NCI-H82 treated with DMSO at 0.1 percent for 48 hours (cell line): ENCODE measurements at regions not wholly inside any gene's neighbourhood (a gene's known extent, or its start where the extent isn't known, plus 50 kb on each side); places are given as distances from the start of the nearest gene placed in this dataset.

Experiments
- DNase-seq: peaks from one replicate; lab custom pipeline; 2025; ENCODE audit not compliant: unreplicated experiment; lab: John Stamatoyannopoulos, UW

DNA sequence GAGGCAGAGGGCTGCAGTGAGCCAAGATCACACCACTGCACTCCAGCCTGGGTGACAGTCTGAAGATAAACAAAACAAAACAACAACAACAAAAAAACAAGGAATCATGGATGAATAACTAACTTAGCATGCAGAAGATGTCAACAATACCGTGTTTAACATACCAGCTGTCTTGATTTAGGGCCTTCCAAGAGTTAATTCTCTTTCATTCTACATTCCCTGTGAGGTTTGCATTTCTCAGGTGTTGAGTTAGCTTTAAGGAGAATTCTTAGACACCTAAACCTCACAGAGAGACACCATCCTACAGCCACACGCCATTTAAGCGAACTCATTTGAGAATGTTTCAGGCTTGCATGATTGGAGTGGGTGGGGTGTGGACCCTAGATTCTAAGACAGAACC, 363.1 kb upstream of the RUNX1 start:
- DNase-seq: no peak

DNA sequence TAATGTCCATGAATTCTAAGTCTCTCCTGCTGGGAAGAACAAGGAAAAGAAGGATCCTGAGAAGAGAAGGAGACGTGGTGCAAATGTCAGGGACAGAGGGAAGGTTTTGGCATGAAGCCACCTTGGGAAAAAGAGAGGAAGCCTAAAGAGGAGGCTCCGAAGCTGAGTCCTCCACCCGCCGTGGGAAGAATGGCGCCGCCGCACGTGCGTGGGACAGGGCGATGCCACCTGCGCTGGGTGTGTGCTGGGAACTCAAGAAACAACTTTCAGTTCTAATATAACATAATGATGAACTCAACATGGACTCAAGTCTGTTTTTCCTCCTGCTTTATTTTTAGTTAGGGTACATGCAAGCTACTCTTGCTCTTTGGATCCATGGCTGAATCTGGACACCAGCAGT, 362.3 kb upstream of the RUNX1 start:
- DNase-seq: no peak

DNA sequence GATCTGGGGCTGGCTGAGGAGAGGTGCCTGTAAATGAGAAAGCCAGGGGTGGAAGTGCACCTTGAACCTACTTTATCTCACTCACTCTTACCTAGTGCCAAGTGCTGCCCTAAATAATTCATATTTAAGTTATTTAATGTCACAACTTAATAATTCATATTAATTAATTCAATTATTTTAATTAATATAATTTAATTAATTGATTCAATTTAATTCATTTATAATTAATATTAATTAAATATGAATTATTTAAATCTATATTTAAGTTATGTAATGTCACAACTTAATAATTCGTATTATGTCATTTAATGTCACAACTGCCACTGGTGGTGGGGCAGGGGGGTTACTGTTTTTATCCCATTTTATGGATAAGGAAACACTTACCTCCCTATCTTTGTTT, 361.6 kb upstream of the RUNX1 start:
- no peak for DNase-seq

DNA sequence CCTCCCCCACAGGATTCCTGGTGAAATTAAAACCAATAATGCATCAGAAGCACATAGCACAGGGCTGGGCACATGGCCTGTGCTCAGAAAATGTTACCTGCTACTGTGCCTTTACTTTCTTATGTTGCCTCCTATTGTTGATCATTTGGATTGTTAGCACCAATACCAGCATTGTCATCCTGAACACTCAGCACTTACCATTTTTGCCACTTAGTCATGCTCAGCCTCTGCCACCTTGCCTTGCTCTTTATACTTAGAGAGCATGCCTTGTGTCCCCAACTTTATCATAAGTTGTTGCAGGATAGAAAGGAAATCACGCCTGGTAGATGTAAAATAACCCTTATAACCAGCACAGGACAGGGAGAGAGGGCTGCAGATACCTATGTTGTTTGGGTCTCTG, 361.0 kb upstream of the RUNX1 start:
- DNase-seq: no peak

DNA sequence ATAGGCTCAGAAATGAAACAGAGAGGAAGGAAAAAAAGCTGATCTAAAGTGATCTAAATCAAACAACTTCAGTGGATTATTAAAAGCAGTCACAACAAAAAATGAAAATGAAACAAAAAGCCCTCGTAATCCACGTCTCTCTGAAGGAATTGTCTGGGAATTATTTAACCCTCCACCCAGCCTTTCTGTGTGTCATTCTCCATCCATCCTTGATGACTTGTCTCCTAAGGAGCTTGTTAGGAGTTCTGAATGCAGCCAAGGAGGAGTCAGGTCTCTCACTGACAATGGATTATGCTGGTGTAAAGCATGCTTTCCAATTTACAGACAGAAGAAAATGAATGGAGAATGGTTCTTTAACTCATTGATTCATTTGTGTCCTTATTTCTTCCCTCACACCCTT, 359.3 kb upstream of the RUNX1 start:
- no peak for DNase-seq

DNA sequence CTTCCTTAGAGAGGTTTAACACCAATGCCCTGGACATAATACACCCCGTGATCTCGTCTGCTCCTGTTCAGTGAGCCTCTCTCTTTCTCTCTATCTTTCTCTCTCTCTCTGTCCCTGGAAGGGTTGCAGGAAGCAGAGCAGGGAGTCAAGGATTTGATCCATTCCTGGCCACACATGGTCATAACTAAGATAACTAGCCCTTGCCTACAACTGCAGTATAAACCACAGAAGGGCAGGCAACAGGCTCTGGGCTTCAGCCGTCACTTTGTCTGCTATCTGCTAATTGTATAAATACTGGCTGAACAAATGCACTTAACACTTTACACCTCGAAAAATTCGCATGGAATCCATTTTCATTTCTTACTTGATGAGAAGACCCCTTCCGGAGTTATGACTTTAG, 357.5 kb upstream of the RUNX1 start:
- no peak for DNase-seq

DNA sequence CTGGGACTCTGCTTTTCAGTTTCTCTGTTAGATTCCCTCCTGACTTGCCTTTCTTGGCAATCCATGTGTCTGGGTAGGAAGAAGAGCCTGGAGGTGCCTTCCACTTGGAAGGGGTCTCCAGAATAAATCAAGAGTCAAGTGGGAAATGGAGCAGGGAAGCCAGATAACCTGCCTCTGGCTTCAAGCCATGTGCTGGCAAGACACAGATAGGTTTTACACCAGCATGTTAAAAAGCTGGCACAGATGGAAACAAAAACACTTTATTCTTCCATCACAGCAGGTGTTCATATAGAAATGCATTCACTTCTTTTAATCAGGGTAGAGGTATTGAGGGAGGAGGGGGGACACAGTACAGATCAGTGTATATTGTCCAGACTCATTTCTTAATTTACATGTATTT, 356.9 kb upstream of the RUNX1 start:
- DNase-seq: no peak

DNA sequence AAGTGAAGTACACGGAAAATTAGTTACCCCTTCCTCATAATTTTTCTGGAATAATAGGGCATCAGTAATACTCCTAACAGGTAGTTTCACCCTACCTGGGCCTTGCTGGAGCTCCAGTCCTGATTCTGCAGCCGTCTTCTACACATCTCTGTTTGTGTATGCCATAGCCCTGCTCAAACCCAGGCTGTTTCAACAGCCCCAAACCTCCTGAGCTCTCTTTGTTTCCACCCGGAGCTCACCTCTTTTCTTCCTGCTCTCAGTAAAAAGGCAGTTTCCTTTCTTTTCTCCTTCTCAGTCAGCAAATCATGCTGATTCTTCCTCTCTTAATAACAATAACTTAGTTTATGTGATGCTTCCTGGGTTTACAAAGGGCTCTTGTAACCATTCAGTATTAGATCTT, 355.1 kb upstream of the RUNX1 start:
- DNase-seq: no peak

DNA sequence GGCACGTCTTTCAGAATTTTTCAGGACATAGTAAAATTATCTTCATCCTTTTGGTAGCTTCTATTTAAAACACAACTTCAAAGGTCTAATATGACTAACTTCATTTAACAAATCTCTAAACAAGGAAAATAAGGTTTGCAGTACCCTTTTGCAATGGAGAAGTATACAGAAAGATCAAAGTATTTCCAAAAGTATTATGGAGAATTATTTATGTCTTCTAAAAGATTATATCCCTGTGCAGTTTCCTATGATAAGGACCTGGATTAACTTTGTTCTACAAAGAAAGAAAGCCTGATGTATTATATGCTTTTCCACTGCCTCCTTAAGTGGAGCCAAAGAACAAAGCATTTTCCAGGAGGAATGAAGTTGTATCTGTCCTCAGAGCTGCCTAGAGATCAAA, 353.0 kb upstream of the RUNX1 start:
- no peak for DNase-seq

DNA sequence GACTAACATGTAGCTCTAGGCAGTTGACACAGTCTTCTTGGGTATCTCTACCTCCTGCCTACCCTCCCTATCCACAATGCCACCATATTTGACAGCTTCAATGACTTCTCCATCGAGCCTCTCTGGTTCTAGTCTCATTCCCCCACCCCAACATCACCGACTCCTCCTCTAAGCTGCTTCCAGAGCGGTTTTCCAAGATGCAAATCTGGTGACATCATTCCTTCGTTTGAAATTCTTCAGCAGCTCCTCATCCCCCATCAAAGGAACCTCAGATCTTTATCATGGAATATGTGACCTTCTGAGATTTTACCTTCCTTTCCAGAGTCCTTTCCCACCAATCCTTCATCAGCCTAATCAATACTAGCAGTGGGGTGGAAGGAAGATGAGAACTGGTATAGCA, 352.4 kb upstream of the RUNX1 start:
- DNase-seq: no peak

DNA sequence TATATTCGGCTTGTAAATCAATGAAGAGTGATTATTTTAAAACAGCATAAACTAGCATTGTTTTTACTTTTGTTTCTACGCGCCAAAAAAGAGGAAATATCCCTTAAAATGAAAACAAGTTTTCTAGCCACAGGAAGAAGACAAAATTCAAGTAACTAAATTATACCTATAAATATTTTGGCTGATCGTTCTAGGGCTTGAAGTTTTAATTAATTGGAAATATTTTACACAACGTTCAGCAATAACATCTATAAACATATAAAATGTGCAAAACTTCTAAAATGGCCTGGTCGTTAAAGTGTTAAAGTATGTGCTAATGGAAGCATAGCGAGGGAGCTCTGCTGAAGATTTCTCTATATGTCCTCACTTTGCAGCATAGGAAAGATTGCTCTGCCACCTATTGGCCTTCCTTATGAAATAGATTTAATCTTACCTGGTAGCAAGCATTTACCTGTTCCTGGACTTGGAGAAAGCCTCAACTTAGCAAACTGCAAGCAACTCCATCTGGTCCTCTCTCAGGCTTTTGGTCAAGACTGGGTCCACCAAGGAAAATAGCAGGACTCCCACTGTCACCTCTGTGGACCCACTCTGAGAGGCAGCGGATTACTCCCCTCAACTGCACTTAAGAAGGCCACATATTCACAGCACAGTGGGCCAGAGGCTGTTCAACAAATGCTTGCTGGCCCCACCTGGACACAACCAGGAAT, 351.3 kb upstream of the RUNX1 start:
- peak; percentile 17 for DNase-seq

DNA sequence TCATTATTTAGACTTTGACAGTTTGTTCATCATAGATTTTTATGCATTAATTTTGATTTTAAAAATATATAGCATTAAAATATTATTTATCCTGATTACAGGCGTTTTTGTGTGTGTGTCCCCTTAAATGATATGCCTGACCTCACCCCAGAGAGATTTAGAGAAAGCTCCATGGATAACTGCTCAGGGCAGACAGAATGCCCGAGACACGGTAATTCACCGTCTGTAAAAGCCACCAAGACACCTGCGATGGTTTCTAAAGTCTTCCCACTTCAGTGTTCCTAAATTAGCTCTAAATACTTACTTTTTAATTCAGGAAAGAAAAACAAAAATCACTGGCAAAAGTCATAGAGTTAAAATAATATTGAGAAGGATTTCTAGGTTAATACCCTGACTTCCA, 350.6 kb upstream of the RUNX1 start:
- no peak for DNase-seq

DNA sequence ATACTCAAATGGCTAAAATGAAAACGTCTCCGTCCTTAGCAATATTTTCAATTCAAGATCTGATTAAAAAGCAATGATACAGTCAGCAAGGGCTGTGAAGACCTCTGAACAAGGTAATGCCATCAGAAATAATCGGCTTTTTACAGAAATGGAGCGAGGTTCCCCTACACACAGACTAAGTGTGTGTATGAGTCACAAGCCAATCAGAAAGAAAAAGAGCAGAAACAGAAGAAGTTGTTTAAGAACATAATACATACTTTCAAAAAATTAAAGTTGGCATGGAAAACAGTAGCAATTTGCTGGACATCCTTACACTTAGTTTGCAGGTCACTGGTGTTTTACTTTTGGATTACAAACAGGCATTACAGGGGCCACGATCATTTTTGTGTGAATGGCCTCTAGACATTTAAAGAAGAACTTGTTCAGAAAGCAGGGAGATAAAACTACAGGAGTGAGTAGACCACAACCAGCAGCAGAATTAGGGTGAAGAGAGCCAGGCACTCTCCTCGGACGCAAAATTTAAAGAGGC, 350.0 kb upstream of the RUNX1 start:
- no peak for DNase-seq

DNA sequence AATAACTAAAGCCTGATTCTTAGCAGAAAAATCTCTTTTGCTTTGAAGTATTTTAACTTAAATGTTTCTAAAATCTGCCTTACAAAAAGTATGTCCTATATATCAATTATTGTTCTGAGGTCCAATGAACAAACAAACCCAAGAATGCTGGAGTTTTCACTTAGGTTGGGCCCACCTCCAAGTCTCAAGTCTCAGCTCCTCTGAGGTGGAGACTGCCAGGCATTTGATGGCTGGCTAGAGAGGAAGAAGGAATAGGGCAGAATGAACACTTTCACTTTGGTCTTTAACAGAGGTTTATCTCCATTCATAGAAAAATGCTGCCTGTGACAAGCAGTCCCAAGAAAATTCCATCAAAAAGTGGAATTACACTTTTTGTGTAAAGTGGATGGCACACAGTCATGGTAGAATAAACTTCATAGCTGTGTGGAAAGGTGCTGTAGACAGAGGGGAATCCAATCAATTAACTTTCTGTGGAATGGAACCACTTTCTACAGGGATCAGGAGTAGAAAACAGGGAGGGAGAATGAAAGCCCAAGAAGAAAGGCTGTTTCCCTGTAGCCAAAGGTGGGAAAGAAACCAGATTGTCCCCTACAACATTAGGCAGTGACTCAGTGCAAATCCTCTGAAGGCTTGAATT, 349.4 kb upstream of the RUNX1 start:
- DNase-seq: no peak

DNA sequence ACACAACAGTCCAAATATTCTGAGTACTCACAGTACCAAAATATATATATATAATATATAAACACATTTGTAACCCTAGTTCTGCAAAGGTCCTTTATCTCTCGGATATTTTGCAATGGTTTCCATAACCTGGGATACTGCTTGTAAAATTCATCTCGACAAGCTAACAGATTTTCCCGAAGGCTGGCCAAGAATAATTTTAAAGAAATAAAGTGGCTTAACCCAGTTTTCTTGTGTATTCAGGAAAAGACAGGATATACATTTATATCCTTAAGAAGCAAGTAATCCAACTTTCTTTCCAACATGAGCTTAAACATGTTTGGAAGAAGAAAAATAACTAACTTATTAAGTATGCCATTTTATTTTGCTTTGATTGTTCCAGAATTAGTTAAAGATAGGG, 348.7 kb upstream of the RUNX1 start:
- no peak for DNase-seq

DNA sequence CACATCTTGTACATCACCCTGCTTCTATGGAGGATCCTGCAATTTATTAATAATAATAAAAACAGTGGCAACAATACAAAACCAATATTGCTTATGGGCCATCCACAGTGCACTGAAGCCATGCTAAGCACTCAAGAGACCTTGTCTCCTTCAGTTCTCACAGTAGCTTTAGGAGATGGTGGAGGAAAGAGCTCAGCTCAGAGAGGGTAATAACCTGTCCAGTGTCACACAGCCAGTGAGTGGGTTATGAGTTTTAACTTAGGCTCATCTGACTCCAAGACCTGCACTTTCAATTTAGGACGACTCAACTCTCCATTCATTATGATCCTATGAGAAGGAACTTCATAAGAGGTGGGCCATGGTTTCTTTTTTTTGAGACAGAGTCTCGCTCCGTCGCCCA, 347.6 kb upstream of the RUNX1 start:
- DNase-seq: no peak

DNA sequence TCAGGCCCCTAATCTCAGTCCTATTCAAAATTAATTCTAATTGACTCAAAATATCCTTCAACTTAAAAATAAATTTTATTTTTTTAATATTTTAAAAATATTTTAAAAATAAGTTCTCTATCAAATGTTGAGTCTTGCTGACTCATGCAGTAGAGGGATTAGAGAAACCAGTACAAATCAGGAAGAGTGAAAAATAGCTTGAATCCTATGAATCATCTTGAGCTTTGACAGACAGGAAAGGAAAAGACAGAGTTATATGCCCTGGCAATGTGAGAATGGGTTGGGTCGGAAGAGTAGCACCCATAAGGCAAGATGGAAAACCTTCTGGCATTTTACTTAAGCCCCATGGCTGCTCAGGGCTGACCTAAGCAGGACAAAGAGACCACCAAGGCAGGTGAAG, 346.6 kb upstream of the RUNX1 start:
- no peak for DNase-seq

DNA sequence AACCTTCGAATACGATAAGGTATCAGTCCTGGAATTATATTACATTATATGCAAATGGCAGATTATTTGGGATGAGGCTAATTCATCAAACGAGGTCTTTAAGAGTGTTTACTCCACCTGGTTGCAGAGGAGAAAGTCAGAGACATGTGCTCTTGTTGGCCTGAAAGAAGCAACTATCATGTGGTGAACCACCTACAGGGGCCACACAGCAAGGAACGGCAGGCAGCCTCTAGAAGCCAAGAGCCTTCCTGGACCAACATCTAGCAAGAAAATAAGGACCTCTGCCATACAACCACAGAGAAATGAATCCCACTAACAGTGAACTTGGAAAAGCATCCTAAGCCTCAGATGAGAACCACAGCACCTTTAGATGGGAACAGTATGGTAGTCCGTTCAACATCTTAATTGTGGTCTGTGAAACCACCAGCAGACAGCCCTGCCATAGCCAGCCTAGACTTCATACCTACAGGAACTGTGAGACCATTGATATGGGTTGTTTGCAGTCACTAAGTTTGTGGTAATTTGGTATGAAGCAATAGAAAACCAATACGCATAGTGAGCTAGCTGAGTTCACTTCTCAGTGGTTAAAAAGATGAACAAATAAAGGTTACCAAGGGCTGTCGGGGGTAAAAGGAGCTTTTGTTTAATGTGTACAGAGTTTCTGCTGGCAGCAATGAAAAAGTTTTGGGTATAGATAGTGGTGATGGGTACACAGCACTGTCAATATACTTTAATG, 345.7 kb upstream of the RUNX1 start:
- no peak for DNase-seq

DNA sequence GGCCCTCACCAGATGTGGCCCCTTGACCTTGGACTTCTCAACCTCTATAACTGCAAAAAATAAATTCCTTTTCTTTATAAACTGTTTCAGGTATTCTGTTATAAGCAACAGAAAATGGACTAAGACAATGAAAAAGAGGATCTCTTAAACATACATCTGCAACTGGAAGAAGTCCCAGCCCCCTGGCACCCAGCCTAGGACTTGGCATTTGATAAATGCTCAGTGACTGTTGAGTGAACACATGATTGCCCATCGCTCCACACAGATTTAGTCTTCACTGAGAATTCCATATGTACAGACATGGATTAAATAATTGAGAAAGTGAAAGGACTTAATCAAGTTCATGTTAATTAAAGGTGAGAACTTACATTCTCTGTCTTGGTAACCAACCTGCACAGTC, 344.9 kb upstream of the RUNX1 start:
- no peak for DNase-seq

DNA sequence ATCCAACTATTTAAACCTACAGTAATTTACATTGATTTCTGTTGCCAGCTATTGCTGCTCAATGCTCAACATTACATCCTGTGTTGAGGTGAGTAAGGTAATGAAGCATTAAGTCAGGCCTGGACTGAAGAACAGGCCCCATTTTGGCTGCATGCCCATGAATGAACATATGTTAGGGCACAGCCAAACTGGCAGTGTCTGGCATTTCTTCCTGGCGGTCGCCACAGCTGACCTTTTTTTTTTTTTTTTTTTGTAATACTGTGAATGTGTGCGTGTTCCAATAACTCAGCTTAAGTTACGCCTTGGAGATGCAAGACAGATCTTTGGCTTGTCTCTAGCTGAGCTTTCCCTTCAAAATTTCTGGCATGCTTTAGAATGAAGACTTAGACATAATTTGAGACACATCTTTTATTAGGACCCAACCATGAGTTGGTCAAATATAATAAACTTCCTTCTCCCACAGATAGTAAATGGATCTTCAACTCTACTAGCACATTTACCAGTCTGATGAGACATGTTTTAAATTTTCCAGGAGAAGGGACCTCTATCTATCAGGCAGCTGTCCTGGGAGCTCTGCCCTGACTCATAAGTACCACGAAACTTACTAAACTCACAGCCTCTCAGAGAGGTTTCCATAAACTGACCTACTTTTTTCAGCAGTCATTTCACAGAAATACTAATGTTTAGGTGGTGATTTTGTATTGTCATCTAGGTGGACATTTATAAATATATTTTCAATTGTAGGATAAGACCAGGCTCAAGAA, 341.1 kb upstream of the RUNX1 start:
- no peak for DNase-seq

DNA sequence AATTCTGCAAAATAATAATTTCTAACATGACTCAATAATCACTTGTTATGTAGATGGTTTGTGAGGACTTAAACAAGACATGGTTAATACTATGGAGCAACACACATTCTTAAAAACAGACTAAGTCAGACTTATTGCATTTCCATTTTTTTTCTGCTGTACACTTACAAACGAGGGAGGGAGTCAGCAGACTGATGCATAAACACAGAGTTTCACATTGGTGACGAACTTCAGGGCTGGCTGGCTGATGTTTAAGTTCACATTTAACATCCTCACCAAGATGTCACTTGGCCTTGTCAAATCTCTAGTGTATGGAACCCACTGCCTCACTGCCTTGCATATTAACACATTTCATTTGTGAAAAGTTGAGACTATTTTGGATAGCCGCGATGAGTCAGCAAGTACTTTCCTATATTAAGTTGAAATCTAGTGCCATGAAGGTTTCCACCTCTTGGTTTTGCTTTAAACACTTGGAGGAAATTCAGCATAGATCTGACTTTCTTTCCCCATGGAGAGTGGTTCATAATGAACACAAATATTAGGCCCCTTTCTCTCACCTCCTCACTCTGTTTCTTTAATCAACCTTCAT, 337.5 kb upstream of the RUNX1 start:
- DNase-seq: no peak
